BE2C (cell line): ENCODE measurements at regions not wholly inside any gene's neighbourhood (a gene's known extent, or its start where the extent isn't known, plus 50 kb on each side); places are given as distances from the start of the nearest gene placed in this dataset.
A peak's percentile ranks its signal among the peaks of the same experiment; 100 is the strongest.
"Not testable (repeated sequence)": the region's sequence is repeated elsewhere in the genome, so short reads cannot be mapped to it uniquely, and the experiment has no call there.

Source experiments
- DNase-seq: peaks from one replicate; pipeline ENCODE4 v3.0.0-alpha.2; 2020
- H3K27me3 ChIP-seq: fragments of 250-450 bp; sonication (Bioruptor Pico); 2 replicates; pipeline ENCODE4 v1.5.1; 2020; ENCODE audit warnings: mild to moderate bottlenecking
- H3K36me3 ChIP-seq: fragments of 250-450 bp; sonication (Bioruptor Pico); 2 replicates; pipeline ENCODE4 v1.5.1; 2020; ENCODE audit warnings: mild to moderate bottlenecking
- H3K4me1 ChIP-seq: fragments of 250-450 bp; sonication (Bioruptor Pico); 2 replicates; pipeline ENCODE4 v1.5.1; 2020
- H3K4me3 ChIP-seq: 2 replicates; pipeline ENCODE4 v1.5.1; 2011; ENCODE audit warnings: low read depth, low read length
- H3K9me3 ChIP-seq: fragments of 250-450 bp; sonication (Bioruptor Pico); 2 replicates; pipeline ENCODE4 v1.5.1; 2020
- CTCF ChIP-seq: IDR thresholded peaks from 2 replicates; pipeline ENCODE4 v1.5.1; 2012; ENCODE audit warnings: mild to moderate bottlenecking, low read depth, low read length

- Histone ChIP-seq H3K27me3 (no peaks in the 10 kb centered on the region), H3K9me3 (no peaks in the 10 kb centered on the region), H3K4me1 (no peaks in the 10 kb centered on the region), H3K36me3 (no peaks in the 10 kb centered on the region), H3K4me3 (no peak overlapping the region)
- no peak for TF ChIP-seq CTCF
- DNase-seq, result no peak
Measured at GRCh38 chr2:75292826-75293225, 93.5 kb upstream of the TACR1 start.

- Histone ChIP-seq H3K4me3 (no peak overlapping the region), H3K36me3 (no peaks in the 10 kb centered on the region), H3K4me1 (no peaks in the 10 kb centered on the region), H3K27me3 (no peaks in the 10 kb centered on the region), H3K9me3 (no peaks in the 10 kb centered on the region)
- 0 out of 2 replicates have a peak, but pooled peaks have one; percentile 11 for TF ChIP-seq CTCF
- DNase-seq, result no peak
Measured at GRCh38 chr2:75290600-75291150, 91.4 kb upstream of the TACR1 start.

GRCh38 chr2:75289771-75290170 lies 90.5 kb upstream of the TACR1 start:
- TF ChIP-seq CTCF, result no peak
- Histone ChIP-seq H3K4me3 (no peak overlapping the region), H3K4me1 (no peaks in the 10 kb centered on the region), H3K36me3 (no peaks in the 10 kb centered on the region), H3K9me3 (no peaks in the 10 kb centered on the region), H3K27me3 (no peaks in the 10 kb centered on the region)
- no peak for DNase-seq

GRCh38 chr2:75289178-75289577 lies 89.9 kb upstream of the TACR1 start:
- not testable (repeated sequence) for H3K4me1 ChIP-seq, DNase-seq, H3K27me3 ChIP-seq

GRCh38 chr2:75288760-75289159 lies 89.4 kb upstream of the TACR1 start:
- Histone ChIP-seq H3K4me3 (no peak overlapping the region), H3K4me1 (no peaks in the 10 kb centered on the region), H3K36me3 (no peaks in the 10 kb centered on the region), H3K27me3 (no peaks in the 10 kb centered on the region), H3K9me3 (no peaks in the 10 kb centered on the region)
- DNase-seq, result no peak
- TF ChIP-seq CTCF, result no peak

More at GRCh38 chr2:75289178-75289577, 89.9 kb upstream of the TACR1 start:
- not testable (repeated sequence) for H3K4me3 ChIP-seq, H3K9me3 ChIP-seq, H3K36me3 ChIP-seq

GRCh38 chr2:75287624-75288316 lies 88.5 kb upstream of the TACR1 start:
- H3K4me1 ChIP-seq, result no peaks in the 10 kb centered on the region
- DNase-seq, result no peak
- no peaks in the 10 kb centered on the region for H3K36me3 ChIP-seq
- no peak for TF ChIP-seq CTCF
- H3K4me3 ChIP-seq, result no peak overlapping the region
- H3K9me3 ChIP-seq, result no peaks in the 10 kb centered on the region
- no peaks in the 10 kb centered on the region for H3K27me3 ChIP-seq
